GM23338 (cell line): ENCODE measurements at regions not wholly inside any gene's neighbourhood (a gene's known extent, or its start where the extent isn't known, plus 50 kb on each side); places are given as distances from the start of the nearest gene placed in this dataset.

ENCODE experiments used
- ATAC-seq: fragments of 200-7000 bp; cut with Tn5 transposase; 3 replicates; pipeline ENCODE4 v1.9.1; 2020
- DNase-seq: peaks from one replicate; pipeline ENCODE4 v3.0.0-alpha.2; 2015; ENCODE audit warnings: low spot score
- H2AFZ ChIP-seq: fragments of 200-600 bp; sonication (generic); 2 replicates; pipeline ENCODE4 v1.8.0; 2016; ENCODE audit warnings: antibody characterized with exemption, mild to moderate bottlenecking, moderate library complexity
- H3F3A ChIP-seq: fragments of 200-600 bp; sonication (generic); replicated peaks from 2 replicates; pipeline ENCODE4 v1.8.0; 2017; ENCODE audit warnings: antibody characterized with exemption, mixed run types, low read depth
- H3K27ac ChIP-seq: fragments of 200-600 bp; sonication (generic); 2 replicates; pipeline ENCODE4 v1.6.1; 2016; ENCODE audit warnings: low read depth
- H3K27me3 ChIP-seq: fragments of 200-600 bp; sonication (generic); 2 replicates; pipeline ENCODE4 v1.8.0; 2016; ENCODE audit warnings: mild to moderate bottlenecking, mixed run types, moderate library complexity; ENCODE audit not compliant: insufficient read depth
- H3K36me3 ChIP-seq: fragments of 200-600 bp; sonication (generic); 2 replicates; pipeline ENCODE4 v1.8.0; 2016; ENCODE audit warnings: mild to moderate bottlenecking; ENCODE audit not compliant: insufficient read depth
- H3K4me1 ChIP-seq: fragments of 200-600 bp; sonication (generic); 2 replicates; pipeline ENCODE4 v1.8.0; 2016; ENCODE audit warnings: mild to moderate bottlenecking, moderate library complexity; ENCODE audit not compliant: insufficient read depth
- H3K4me2 ChIP-seq: fragments of 200-600 bp; sonication (generic); 2 replicates; pipeline ENCODE4 v1.7.1; 2017; ENCODE audit warnings: mixed run types
- H3K4me3 ChIP-seq: fragments of 200-600 bp; sonication (generic); 2 replicates; pipeline ENCODE4 v1.6.1; 2016; ENCODE audit warnings: mixed run types
- H3K79me2 ChIP-seq: fragments of 200-600 bp; sonication (generic); replicated peaks from 2 replicates; pipeline ENCODE4 v1.8.0; 2017; ENCODE audit warnings: mild to moderate bottlenecking; ENCODE audit not compliant: insufficient read depth
- H3K9me2 ChIP-seq: fragments of 200-600 bp; sonication (generic); 2 replicates; pipeline ENCODE4 v1.8.0; 2017; ENCODE audit not compliant: insufficient read depth
- H4K20me1 ChIP-seq: fragments of 200-600 bp; sonication (generic); replicated peaks from 2 replicates; pipeline ENCODE4 v1.8.0; 2017; ENCODE audit warnings: mild to moderate bottlenecking; ENCODE audit not compliant: insufficient read depth
- H3K27ac Mint-ChIP-seq: 2 replicates; pipeline ENCODE4 v1.8.0; 2020; ENCODE audit warnings: inconsistent platforms, mild to moderate bottlenecking, moderate library complexity, mixed read lengths
- H3K27me3 Mint-ChIP-seq: 3 replicates; pipeline ENCODE4 v1.8.0; 2022; ENCODE audit warnings: low read depth, mild to moderate bottlenecking, moderate library complexity, mixed read lengths, inconsistent platforms; ENCODE audit not compliant: insufficient read depth, poor library complexity
- H3K36me3 Mint-ChIP-seq: 3 replicates; pipeline ENCODE4 v1.8.0; 2021; ENCODE audit warnings: low read depth, mild to moderate bottlenecking, inconsistent platforms, moderate library complexity, mixed read lengths
- H3K4me1 Mint-ChIP-seq: 3 replicates; pipeline ENCODE4 v1.8.0; 2020; ENCODE audit warnings: mild to moderate bottlenecking, inconsistent platforms, mixed read lengths
- H3K4me3 Mint-ChIP-seq: 3 replicates; pipeline ENCODE4 v1.8.0; 2021; ENCODE audit warnings: moderate library complexity, mild to moderate bottlenecking, inconsistent platforms, mixed read lengths
- H3K9me3 Mint-ChIP-seq: 3 replicates; pipeline ENCODE4 v1.8.0; 2020; ENCODE audit warnings: moderate library complexity, mild to moderate bottlenecking, inconsistent platforms, mixed read lengths
- CTCF ChIP-seq, 2 experiments: fragments of 200-600 bp in 1 of 2; sonication (generic) in 1 of 2; conservative IDR thresholded peaks; 2 replicates each; pipeline versions ENCODE4 v1.5.1 to v1.6.1; 2016 to 2017; ENCODE audit warnings: antibody characterized with exemption in 2 of 2, low read depth in 2 of 2, mild to moderate bottlenecking in 2 of 2, moderate library complexity in 1 of 2
- ETS1 ChIP-seq: IDR thresholded peaks from 2 replicates; pipeline ENCODE4 v1.6.1; 2016; ENCODE audit warnings: antibody characterized with exemption
- EZH2 ChIP-seq: fragments of 200-600 bp; sonication (generic); IDR thresholded peaks from one replicate; pipeline ENCODE4 v1.8.0; 2017; ENCODE audit warnings: antibody characterized with exemption, mild to moderate bottlenecking, low read depth; ENCODE audit not compliant: unreplicated experiment
- JUNB ChIP-seq: IDR thresholded peaks from one replicate; pipeline ENCODE4 v1.6.1; 2016; ENCODE audit warnings: antibody characterized with exemption; ENCODE audit not compliant: unreplicated experiment
- POLR2AphosphoS5 ChIP-seq: IDR thresholded peaks from 2 replicates; pipeline ENCODE4 v1.6.1; 2016; ENCODE audit warnings: antibody characterized with exemption, low read depth
- REST ChIP-seq: IDR thresholded peaks from one replicate; pipeline ENCODE4 v1.6.1; 2018; ENCODE audit warnings: antibody characterized with exemption; ENCODE audit not compliant: unreplicated experiment
- STAT1 ChIP-seq: IDR thresholded peaks from one replicate; pipeline ENCODE4 v1.6.1; 2016; ENCODE audit warnings: antibody characterized with exemption; ENCODE audit not compliant: unreplicated experiment
- ZNF114 ChIP-seq: fragments of 250-450 bp; sonication (Bioruptor Pico); IDR thresholded peaks from 2 replicates; pipeline ENCODE4 v1.5.0; 2020; ENCODE audit warnings: mild to moderate bottlenecking, moderate library complexity
- ZNF331 ChIP-seq: fragments of 250-450 bp; sonication (Bioruptor Pico); IDR thresholded peaks from 2 replicates; pipeline ENCODE4 v1.5.0; 2020; ENCODE audit warnings: low read depth, mild to moderate bottlenecking, moderate library complexity
- ZNF462 ChIP-seq: fragments of 250-450 bp; sonication (Bioruptor Pico); IDR thresholded peaks from 2 replicates; pipeline ENCODE4 v1.5.0; 2020; ENCODE audit warnings: mild to moderate bottlenecking, moderate library complexity

GRCh38 chr9:86792136-86792535, 155.2 kb downstream of the GAS1 start:
- peaks cover 6% of the 10 kb centered on the region for H3K27me3 Mint-ChIP-seq
- TF ChIP-seq EZH2, result no peak
- no peak for TF ChIP-seq ZNF114 (CRISPR knock-in tag)
- no peak for TF ChIP-seq JUNB
- TF ChIP-seq STAT1, result no peak
- TF ChIP-seq ZNF462 (CRISPR knock-in tag), result no peak
- TF ChIP-seq CTCF (conservative IDR thresholded peaks at IDR 0.05; ENCODE audit: low read depth in 2 of 2), result no peak
- TF ChIP-seq POLR2AphosphoS5, result no peak
- no peak for TF ChIP-seq REST
- no peak for TF ChIP-seq ETS1
- TF ChIP-seq ZNF331 (CRISPR knock-in tag), result no peak
- no peaks in the 10 kb centered on the region for H3K79me2 ChIP-seq
- no peaks in the 10 kb centered on the region for H4K20me1 ChIP-seq
- H3K4me3 Mint-ChIP-seq, result no peak overlapping the region
- no peaks in the 10 kb centered on the region for H3F3A ChIP-seq
- H3K27ac Mint-ChIP-seq, result no peak overlapping the region
- H3K27ac ChIP-seq, result no peak overlapping the region
- H3K9me3 Mint-ChIP-seq, result no peaks in the 10 kb centered on the region
- H3K4me1 Mint-ChIP-seq, result peaks cover 26% of the 10 kb centered on the region
- H3K36me3 Mint-ChIP-seq, result no peaks in the 10 kb centered on the region
- H3K9me2 ChIP-seq, result peaks cover 3% of the 10 kb centered on the region; the same call in 1 of the 2 replicates
- H3K4me3 ChIP-seq, result no peak overlapping the region
- no peak overlapping the region for H2AFZ ChIP-seq
- no peaks in the 10 kb centered on the region for H3K36me3 ChIP-seq
- no peaks in the 10 kb centered on the region for H3K27me3 ChIP-seq
- peaks cover 17% of the 10 kb centered on the region for H3K4me1 ChIP-seq
- ATAC-seq (no peak), DNase-seq (no peak)
- no peak overlapping the region for H3K4me2 ChIP-seq
